ENCODE measurements at regions not wholly inside any gene's neighbourhood (a gene's known extent, or its start where the extent isn't known, plus 50 kb on each side); places are given as distances from the start of the nearest gene placed in this dataset.

- DNase-seq, result no peak
Observed at GRCh38 chr6:2414885-2415547, 169.6 kb upstream of the GMDS start.

- no peak for DNase-seq
Observed at GRCh38 chr6:2412731-2413130, 167.3 kb upstream of the GMDS start.

GRCh38 chr6:2410656-2411380 is 165.4 kb upstream of the GMDS start:
- no peak for DNase-seq

GRCh38 chr6:2407525-2407924 is 162.1 kb upstream of the GMDS start:
- DNase-seq, result no peak

GRCh38 chr6:2404211-2404929 is 159.0 kb upstream of the GMDS start:
- no peak for DNase-seq

GRCh38 chr6:2403546-2403945 is 158.1 kb upstream of the GMDS start:
- no peak for DNase-seq

GRCh38 chr6:2396846-2397630 is 151.6 kb upstream of the GMDS start:
- DNase-seq, result no peak

GRCh38 chr6:2396042-2396657 is 150.7 kb upstream of the GMDS start:
- no peak for DNase-seq

- DNase-seq, result no peak
Observed at GRCh38 chr6:2388554-2389324, 143.3 kb upstream of the GMDS start.

- peak; percentile 27 for DNase-seq
Observed at GRCh38 chr6:2387445-2387844, 142.0 kb upstream of the GMDS start.

- DNase-seq, result no peak
Observed at GRCh38 chr6:2385471-2385983, 140.1 kb upstream of the GMDS start.

GRCh38 chr6:2384528-2384927 is 139.1 kb upstream of the GMDS start:
- DNase-seq, result no peak

GRCh38 chr6:2381872-2382661 is 136.7 kb upstream of the GMDS start:
- DNase-seq, result no peak

GRCh38 chr6:2378891-2379652 is 133.7 kb upstream of the GMDS start:
- no peak for DNase-seq

- no peak for DNase-seq
Observed at GRCh38 chr6:2378046-2378657, 132.7 kb upstream of the GMDS start.

- no peak for DNase-seq
Observed at GRCh38 chr6:2376429-2377355, 131.3 kb upstream of the GMDS start.

GRCh38 chr6:2375443-2375842 is 130.0 kb upstream of the GMDS start:
- no peak for DNase-seq

- no peak for DNase-seq
Observed at GRCh38 chr6:2369606-2370005, 124.2 kb upstream of the GMDS start.

All from activated T-cell treated with anti-CD3 and anti-CD28 coated beads, Interleukin-2, amount 50 U/mL, for 48 hours (primary cell).